Inferior parietal cortex (tissue), 1 donor: ENCODE measurements at regions not wholly inside any gene's neighbourhood (a gene's known extent, or its start where the extent isn't known, plus 50 kb on each side); places are given as distances from the start of the nearest gene placed in this dataset.

ENCODE experiments used
- DNase-seq: peaks from one replicate; pipeline ENCODE4 v3.0.0-alpha.2; 2016; ENCODE audit errors: extremely low spot score

DNA sequence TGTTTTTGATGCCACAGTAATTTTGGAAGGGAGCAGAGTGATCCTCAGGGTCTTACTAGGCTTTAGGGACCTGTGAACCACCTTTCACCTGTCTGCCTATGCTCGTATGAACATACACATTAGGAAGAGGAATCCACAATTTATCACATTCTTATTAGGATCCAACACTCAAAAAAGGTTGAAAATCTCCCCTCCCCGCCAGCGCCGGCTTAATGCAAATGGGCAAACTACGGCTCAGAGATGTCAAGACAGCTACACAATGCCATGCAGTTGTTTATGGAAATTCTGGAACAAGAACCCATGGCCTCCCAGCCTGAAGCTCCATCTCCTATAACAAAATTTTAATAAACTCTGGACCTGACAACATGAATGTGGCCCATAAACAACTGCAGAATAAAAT, 375.9 kb upstream of the ACVR2A start:
- no peak for DNase-seq

GRCh38 chr2:147468349-147468748, 376.5 kb upstream of the ACVR2A start:
- DNase-seq, result no peak

GRCh38 chr2:147467441-147467840, 377.4 kb upstream of the ACVR2A start:
- DNase-seq, result no peak

DNA sequence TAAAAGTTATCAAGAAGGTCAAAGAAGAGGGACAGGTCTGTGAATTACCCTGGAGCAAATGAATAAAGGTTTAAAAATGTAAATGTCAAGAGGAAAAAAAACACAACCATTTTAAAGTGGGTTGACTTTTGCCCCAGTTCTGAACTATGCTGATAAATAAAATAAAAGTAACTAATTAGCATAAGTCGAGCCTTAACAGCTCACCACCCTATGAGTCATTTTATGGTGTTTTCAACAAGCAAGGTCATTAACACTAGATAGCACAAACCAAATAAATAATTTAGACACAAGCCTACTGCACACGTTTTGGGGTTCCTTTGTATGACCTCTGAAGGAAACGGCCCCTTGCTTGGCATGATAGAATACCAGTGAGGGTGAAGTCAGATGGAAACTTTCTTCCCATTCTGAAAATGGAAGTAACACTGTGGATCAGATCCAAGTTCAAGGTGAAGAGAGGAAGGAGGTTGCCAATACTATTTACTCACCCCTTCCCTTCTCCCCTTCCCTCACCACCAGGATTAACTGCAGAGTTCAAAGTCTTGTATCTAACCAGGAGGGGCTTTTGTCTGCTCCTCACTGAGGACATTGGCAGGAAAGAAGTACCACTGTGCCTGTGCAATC, 380.0 kb upstream of the ACVR2A start:
- DNase-seq, result no peak

- no peak for DNase-seq
Observed at GRCh38 chr2:147463881-147464520, 380.8 kb upstream of the ACVR2A start.

- DNase-seq, result no peak
Observed at GRCh38 chr2:147460155-147460554, 384.7 kb upstream of the ACVR2A start.

DNA sequence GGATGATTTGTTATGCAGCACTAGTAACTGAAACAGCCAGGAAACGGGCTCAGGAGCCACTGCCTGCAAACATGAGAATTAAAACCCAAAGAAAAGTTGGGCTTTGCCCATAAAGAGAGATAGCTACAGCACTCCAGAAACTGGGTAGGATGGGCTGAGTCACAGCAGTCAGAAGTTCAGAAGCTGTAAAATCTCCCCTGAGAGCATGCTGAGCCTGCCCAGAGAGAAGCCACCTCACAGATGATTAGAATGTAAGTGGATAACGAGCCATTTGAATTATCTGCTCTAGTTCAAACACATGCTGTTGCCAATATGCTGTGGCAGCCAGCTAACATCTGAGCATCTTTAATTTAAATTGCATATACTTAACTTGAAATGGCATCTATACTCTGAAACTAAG, 388.1 kb upstream of the ACVR2A start:
- no peak for DNase-seq

DNA sequence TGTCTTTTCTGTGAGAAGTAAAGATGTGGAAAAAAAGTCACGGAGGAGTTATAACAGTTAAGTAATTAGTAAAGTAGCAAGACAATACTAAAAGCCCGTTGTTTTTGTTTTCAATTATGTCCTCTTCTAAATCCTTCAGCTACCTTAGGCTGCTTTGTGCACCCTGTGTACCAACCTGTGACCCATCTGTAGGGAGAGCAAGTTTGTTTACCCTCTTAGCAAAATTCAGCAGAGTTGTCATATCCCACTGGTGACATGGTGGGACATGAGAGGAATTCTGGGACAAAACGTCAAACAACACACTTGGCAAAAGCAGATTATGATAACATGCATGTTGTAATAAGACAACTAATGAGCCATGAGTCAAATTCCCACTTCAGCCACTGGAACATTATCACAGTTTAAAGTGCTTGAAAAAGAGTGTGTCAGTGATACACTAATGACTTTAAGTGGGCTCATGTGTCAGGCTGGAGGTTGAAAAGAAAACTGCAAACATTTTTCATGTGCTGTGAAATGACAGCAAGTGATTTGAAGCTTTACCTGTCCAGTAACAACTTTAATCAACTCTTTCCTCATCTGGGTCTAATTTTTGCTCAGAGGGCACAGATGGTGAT, 392.8 kb upstream of the ACVR2A start:
- no peak for DNase-seq

DNA sequence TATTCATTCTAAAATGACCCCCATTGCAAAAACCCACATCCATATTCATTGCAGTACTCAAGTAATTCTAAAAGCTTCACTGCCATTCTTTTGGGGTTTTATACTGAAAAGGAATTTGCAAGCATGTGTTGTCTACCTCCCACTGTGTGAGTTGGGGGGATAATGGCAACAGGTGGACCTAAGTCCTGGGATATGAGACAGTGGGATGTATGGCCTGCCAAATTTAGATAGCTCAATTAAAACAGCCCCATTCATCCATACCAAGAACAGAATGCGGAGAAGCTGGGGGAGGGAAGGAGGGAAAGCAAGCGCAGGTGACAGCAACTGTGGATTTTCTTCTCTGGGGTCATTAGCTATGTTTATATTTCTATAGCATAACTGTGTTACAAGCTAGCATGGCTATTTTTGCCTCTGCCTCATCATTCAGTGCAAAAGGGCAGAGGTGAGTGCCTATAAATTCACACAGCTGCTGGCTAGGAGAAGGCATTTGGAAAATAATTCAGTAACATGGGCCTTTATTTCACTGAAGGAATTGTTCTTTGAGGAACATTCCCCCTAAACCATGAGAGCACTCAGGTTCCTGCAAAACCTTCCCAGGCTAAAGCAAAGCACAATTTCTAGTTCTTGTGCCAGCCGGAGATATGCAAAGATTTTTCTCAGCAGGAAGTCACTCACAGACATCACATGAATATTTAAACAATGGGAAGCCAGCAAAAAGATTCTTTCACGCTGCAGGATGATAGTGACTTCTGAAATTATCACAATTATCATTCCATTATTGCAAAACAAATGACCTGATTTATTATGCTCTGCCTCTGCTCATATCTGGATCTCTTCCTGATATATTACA, 393.9 kb upstream of the ACVR2A start:
- no peak for DNase-seq

DNA sequence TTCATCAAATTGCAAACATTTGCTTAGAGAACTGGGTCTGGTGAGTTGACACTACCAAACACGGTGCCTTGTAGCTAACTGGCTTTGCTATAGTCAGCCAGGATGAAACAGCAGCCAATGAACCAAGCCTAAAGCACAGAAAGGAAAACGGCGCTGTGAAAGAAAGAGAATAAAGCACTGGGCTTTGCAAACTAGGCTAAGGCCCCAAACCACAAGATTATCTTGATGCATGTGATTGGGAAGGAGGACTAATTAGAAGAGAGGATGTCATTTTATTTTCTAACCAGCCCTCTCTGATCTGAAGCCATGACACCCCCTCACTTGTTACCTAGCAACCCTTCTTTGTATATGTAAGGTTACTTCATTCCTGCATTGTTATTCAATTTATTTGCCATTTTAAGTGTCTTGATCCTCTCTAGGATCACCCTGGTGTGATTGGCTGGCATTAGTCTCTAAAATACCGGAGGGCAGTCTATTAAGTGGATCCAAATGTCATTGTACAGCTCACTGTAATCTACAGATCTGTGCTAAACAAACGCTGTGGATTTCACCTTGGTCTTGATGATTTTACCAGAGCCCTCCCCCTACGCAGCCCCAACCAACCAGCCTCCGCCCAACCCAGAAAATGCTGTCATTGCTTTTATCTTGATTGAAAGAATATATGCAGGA, 395.4 kb upstream of the ACVR2A start:
- peak; percentile 9 for DNase-seq

GRCh38 chr2:147442816-147443215, 402.0 kb upstream of the ACVR2A start:
- DNase-seq, result no peak

GRCh38 chr2:147441182-147441581, 403.6 kb upstream of the ACVR2A start:
- DNase-seq, result no peak

DNA sequence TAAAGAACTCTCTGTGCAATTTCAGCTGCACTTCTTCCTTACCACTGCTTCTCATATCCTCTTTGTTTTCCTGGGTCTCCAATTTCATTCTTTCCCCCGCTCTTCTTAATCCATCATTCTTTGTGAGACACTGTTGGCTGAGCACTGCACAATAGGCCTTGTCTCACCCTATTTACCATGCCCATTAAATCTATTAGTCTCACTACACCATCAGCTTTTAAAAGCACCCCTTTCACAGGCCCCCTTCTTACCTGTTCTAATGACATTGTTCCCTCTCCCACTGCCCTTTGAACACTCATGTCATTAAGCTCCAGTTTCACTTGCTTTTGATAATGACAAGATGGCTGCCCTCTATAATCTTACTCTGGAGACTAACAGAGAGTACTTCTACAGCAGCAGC, 404.1 kb upstream of the ACVR2A start:
- no peak for DNase-seq

DNA sequence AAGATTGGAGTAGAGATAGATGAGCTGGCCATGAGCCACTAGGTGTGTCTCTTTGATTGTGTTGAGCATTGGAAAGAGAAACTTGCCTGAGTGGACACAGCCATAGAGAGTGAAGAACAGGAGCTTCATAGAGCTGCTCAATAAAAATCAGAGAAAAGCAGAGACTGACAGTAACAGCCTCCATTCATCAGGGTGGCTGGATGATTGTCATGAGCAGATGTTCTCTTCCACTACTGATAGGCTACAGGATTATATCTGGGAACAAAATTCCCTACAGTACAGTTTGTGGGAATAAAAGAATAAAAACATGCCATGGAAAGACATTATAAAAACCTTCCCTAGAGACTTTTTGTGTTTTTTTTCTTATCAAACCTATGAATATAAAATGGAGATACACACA, 404.8 kb upstream of the ACVR2A start:
- no peak for DNase-seq

GRCh38 chr2:147438882-147439281, 405.9 kb upstream of the ACVR2A start:
- no peak for DNase-seq

DNA sequence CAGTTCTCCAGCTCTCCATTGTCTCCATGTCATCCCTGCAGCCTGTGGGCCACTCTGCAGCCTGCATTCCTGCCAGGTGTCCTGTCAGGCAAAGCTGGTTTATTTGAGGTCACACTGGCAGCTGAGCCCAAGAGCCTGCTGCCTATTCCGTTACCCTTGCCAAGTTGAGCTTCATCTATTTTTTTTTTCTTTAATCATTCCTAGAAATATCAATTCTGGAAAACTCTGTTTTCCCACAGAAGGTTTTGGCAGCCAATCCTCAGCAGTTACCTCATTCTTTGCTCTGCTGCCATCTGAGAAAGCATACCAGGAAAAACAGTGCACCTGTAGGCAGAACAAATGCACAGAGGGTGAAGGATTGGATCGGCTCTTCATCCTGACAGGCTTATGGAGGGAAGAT, 411.0 kb upstream of the ACVR2A start:
- no peak for DNase-seq

DNA sequence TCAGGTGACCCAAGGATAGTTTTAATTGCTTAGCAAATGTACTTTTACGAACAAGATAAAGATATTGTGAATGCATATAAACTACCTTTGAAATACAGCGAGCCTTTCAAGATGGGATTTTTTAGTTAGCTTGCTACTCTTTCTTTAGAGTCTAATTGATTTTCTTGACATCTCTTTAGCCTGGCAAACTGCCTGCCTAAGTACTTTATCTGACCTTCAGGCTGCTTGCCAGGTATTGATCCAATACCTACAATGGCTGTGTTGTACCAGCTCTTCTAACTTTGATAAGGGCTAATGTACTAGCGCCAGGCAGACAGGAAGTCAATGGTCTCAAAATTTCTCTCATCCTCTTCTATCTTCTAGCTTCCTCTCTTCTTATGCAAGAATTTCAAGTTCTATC, 414.4 kb upstream of the ACVR2A start:
- no peak for DNase-seq

- DNase-seq, result no peak
Observed at GRCh38 chr2:147428120-147428747, 416.6 kb upstream of the ACVR2A start.

DNA sequence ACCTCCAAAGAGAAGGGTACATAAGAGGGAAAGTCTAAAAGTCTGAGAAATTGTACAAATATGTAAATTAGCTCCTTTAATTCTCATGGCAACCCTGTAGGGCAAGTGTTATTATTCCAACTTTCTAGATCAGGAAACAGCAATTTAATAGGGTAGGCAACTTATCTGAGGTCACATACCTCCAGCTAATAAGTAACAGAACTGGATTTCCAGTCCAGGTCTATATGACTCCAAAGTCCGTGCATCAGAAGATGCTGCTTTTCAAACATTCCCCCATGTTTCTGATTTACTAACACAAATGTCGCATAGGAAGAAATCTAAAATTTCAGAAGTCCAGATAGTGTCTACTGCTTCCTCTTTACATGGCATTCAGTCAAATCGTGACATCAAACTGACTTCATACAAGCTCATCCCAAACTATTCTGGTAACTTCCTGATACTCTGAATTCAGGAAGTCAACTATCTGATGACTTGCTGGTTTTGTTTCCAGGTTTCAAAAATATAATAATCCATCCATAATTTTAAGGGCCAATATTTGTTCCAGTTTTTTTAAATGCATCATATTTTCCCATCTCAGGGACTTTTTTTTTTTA, 419.3 kb upstream of the ACVR2A start:
- no peak for DNase-seq

DNA sequence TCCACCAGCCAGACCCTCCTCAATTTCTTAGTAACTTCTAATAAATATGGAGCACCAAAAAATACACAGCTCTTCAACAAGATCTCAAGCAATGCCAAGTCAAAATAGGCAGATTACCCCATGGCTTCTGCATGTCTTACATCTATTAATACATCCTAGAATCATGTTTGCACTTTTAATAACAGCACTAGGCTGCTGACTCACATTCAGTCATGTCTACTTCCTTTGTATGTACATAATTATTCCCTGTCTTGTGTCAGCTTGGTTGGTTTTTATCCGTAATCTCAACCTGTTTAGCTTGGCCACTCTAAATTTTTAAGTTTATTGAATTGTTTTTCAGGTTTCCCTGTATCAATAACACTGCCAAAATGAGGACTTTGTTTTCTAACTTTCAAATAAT, 420.1 kb upstream of the ACVR2A start:
- no peak for DNase-seq
